ENCODE measurements at regions not wholly inside any gene's neighbourhood (a gene's known extent, or its start where the extent isn't known, plus 50 kb on each side); places are given as distances from the start of the nearest gene placed in this dataset.

- TF ChIP-seq CTCF (IDR thresholded peaks at IDR 0.05) (no peak), POLR2A (IDR thresholded peaks at IDR 0.05) (no peak)
These were observed 115.7 kb downstream of the RCHY1 start for GRCh38 chr4:75398501-75398900.

Data from right lobe of liver (tissue), 4 donors.